Gastroesophageal sphincter (tissue), 4 donors: ENCODE measurements at regions not wholly inside any gene's neighbourhood (a gene's known extent, or its start where the extent isn't known, plus 50 kb on each side); places are given as distances from the start of the nearest gene placed in this dataset.

Experiments used
- ATAC-seq: fragments of 150-250 bp; one replicate; pipeline ENCODE4 v1.9.1; 2016; ENCODE audit warnings: mild to moderate bottlenecking, moderate library complexity
- H3K27ac ChIP-seq, 4 donors: fragments of 200-600 bp; sonication (generic) in 3 of 4; 1 replicate in 3 of 4; 2 replicates in 1 of 4; pipeline ENCODE4 v1.5.1; 2016 to 2019
- H3K27me3 ChIP-seq: fragments of 200-600 bp; sonication (generic); one replicate; pipeline ENCODE4 v1.5.1; 2019
- H3K36me3 ChIP-seq, 2 donors: fragments of 200-600 bp; sonication (generic); one replicate each; pipeline ENCODE4 v1.5.1; 2019; ENCODE audit warnings: control low read depth in 1 of 2
- H3K4me1 ChIP-seq, 3 donors: fragments of 200-600 bp; sonication (generic); 1 replicate in 2 of 3; 2 replicates in 1 of 3; pipeline ENCODE4 v1.5.1; 2016 to 2019; ENCODE audit warnings: control low read depth in 2 of 3
- H3K4me3 ChIP-seq, 2 donors: fragments of 200-600 bp; sonication (generic); one replicate each; pipeline ENCODE4 v1.5.1; 2019; ENCODE audit warnings: mild to moderate bottlenecking in 1 of 2, moderate library complexity in 1 of 2
- H3K9me3 ChIP-seq, 3 donors: fragments of 200-600 bp; sonication (generic); one replicate each; pipeline ENCODE4 v1.5.1; 2017 to 2019; ENCODE audit warnings: control low read depth in 2 of 3
- EP300 ChIP-seq: sonication (generic); formaldehyde crosslinking; IDR thresholded peaks from one replicate; pipeline ENCODE4 v1.6.1; 2017; ENCODE audit warnings: antibody characterized with exemption, mild to moderate bottlenecking
- POLR2A ChIP-seq, 2 donors: fragments of 450-650 bp; IDR thresholded peaks; one replicate each; pipeline ENCODE4 v1.6.1; 2017; ENCODE audit warnings: antibody characterized with exemption in 2 of 2, mild to moderate bottlenecking in 2 of 2, moderate library complexity in 1 of 2
- POLR2AphosphoS5 ChIP-seq: sonication (generic); formaldehyde crosslinking; IDR thresholded peaks from one replicate; pipeline ENCODE4 v1.6.1; 2017; ENCODE audit warnings: antibody characterized with exemption
- WGBS, 2 donors: methylation state at CpG; one replicate each; pipeline ENCODE4 v1.1.5; 2018; ENCODE audit warnings: low coverage in 1 of 2; 5-methylcytosine and 5-hydroxymethylcytosine counted together
- TF ChIP-seq, protein P1 (sequence below), 4 experiments: fragments of 200-600 bp in 2 of 4; fragments of 450-650 bp in 2 of 4; sonication (generic) in 1 of 4; IDR thresholded peaks; one replicate each; pipeline ENCODE4 v1.5.1; 2017 to 2019; ENCODE audit warnings: antibody characterized with exemption in 4 of 4, mild to moderate bottlenecking in 2 of 4, moderate library complexity in 2 of 4

- Histone ChIP-seq H3K4me3 (no peak overlapping the region), H3K9me3 (no peaks in the 10 kb centered on the region), H3K27me3 (no peaks in the 10 kb centered on the region), H3K36me3 (no peaks in the 10 kb centered on the region), H3K27ac (no peak overlapping the region), H3K4me1 (peaks cover 0 to 5% (median 0%) of the 10 kb centered on the region in 3 donors)
- no peak for ATAC-seq
- TF ChIP-seq POLR2A (IDR thresholded peaks at IDR 0.05): no peak
- TF ChIP-seq, protein P1, sequence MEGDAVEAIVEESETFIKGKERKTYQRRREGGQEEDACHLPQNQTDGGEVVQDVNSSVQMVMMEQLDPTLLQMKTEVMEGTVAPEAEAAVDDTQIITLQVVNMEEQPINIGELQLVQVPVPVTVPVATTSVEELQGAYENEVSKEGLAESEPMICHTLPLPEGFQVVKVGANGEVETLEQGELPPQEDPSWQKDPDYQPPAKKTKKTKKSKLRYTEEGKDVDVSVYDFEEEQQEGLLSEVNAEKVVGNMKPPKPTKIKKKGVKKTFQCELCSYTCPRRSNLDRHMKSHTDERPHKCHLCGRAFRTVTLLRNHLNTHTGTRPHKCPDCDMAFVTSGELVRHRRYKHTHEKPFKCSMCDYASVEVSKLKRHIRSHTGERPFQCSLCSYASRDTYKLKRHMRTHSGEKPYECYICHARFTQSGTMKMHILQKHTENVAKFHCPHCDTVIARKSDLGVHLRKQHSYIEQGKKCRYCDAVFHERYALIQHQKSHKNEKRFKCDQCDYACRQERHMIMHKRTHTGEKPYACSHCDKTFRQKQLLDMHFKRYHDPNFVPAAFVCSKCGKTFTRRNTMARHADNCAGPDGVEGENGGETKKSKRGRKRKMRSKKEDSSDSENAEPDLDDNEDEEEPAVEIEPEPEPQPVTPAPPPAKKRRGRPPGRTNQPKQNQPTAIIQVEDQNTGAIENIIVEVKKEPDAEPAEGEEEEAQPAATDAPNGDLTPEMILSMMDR (IDR thresholded peaks at IDR 0.05): no peak
- no peak for TF ChIP-seq EP300
- TF ChIP-seq POLR2AphosphoS5: no peak
- WGBS, 2 donors: 36 to 61% methylated on average over 2 of the region's 2 CpGs
These were observed 376.8 kb upstream of the SEMA6D start for GRCh38 chr15:47340571-47340920.

GRCh38 chr15:47349179-47349578 lies 368.1 kb upstream of the SEMA6D start:
- H3K4me3 ChIP-seq: no peak overlapping the region
- WGBS, 2 donors: 40 to 90% methylated on average over 1 to 2 of the region's 2 CpGs
- no peaks in the 10 kb centered on the region for H3K27me3 ChIP-seq
- TF ChIP-seq POLR2A (IDR thresholded peaks at IDR 0.05) (no peak), POLR2AphosphoS5 (no peak), EP300 (no peak)
- TF ChIP-seq, protein P1 (IDR thresholded peaks at IDR 0.05): no peak
- ATAC-seq: no peak
- H3K27ac ChIP-seq: no peak overlapping the region
- H3K4me1 ChIP-seq: no peaks in the 10 kb centered on the region
- no peaks in the 10 kb centered on the region for H3K36me3 ChIP-seq
- no peaks in the 10 kb centered on the region for H3K9me3 ChIP-seq

- Histone ChIP-seq H3K27ac (no peak overlapping the region), H3K4me1 (no peaks in the 10 kb centered on the region), H3K4me3 (no peak overlapping the region), H3K27me3 (no peaks in the 10 kb centered on the region), H3K9me3 (no peaks in the 10 kb centered on the region), H3K36me3 (no peaks in the 10 kb centered on the region)
- TF ChIP-seq, protein P1 (IDR thresholded peaks at IDR 0.05): no peak
- no peak for TF ChIP-seq EP300
- no peak for ATAC-seq
These were observed 365.8 kb upstream of the SEMA6D start for GRCh38 chr15:47351501-47351900.

DNA sequence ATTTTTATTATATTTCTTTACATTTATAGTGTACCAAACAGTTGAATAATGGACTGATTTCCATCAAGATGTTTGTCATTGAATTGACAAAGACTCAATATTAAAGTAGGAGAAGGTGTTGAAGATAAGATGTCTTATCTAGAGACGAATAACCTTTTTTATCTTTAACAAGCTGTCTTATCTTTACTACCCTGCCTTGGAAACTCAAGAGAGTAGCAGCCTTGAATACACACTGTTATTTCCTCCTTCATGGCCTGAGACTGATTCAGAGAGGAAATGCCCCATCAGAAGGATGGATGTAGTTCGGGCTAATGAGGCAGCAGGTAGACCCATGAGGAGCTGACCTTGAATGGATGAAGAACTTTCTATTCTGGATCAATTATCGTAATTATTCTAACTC lies 365.1 kb upstream of the SEMA6D start:
- H3K36me3 ChIP-seq: no peaks in the 10 kb centered on the region
- no peak overlapping the region for H3K4me3 ChIP-seq
- no peak overlapping the region for H3K27ac ChIP-seq
- no peak for TF ChIP-seq POLR2AphosphoS5
- TF ChIP-seq POLR2A (IDR thresholded peaks at IDR 0.05): no peak
- TF ChIP-seq, protein P1 (IDR thresholded peaks at IDR 0.05): no peak
- TF ChIP-seq EP300: no peak
- no peak for ATAC-seq
- H3K9me3 ChIP-seq: no peaks in the 10 kb centered on the region
- no peaks in the 10 kb centered on the region for H3K27me3 ChIP-seq
- H3K4me1 ChIP-seq: no peaks in the 10 kb centered on the region
- WGBS, 2 donors: 87 to 92% methylated on average over 3 of the region's 3 CpGs

DNA sequence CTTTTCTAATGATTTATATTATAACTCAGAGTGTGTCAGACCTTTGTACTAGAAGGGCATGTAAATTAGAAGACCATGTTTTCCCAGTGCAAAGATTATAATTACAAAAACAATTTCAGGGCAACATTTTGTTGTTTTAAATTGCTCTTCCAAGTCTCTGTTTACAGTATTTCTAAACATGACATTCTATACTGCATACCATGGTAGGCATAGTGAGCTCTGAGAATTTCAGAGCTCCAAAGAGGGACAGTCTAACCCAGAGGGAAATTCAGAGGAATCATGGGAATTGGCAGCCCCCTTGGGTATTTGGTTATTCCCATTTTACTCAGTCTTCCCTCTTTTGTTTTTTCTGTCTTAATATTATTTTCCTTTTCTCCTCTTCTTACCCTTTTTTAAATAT lies 361.5 kb upstream of the SEMA6D start:
- Histone ChIP-seq H3K4me1 (no peaks in the 10 kb centered on the region), H3K36me3 (no peaks in the 10 kb centered on the region), H3K27me3 (no peaks in the 10 kb centered on the region), H3K9me3 (no peaks in the 10 kb centered on the region), H3K4me3 (no peak overlapping the region), H3K27ac (no peak overlapping the region)
- TF ChIP-seq, protein P1 (IDR thresholded peaks at IDR 0.05): no peak
- no peak for TF ChIP-seq POLR2A (IDR thresholded peaks at IDR 0.05)
- TF ChIP-seq POLR2AphosphoS5: no peak
- TF ChIP-seq EP300: no peak
- no peak for ATAC-seq
